Adrenal gland (tissue), 5 donors: ENCODE measurements at regions not wholly inside any gene's neighbourhood (a gene's known extent, or its start where the extent isn't known, plus 50 kb on each side); places are given as distances from the start of the nearest gene placed in this dataset.

ENCODE experiments used
- POLR2A ChIP-seq, 2 donors: fragments of 450-650 bp; IDR thresholded peaks; one replicate each; pipeline ENCODE4 v1.6.1; 2017; ENCODE audit warnings: antibody characterized with exemption in 2 of 2, mild to moderate bottlenecking in 2 of 2, moderate library complexity in 1 of 2
- TF ChIP-seq, protein P1 (sequence below), 6 experiments: fragments of 450-650 bp in 4 of 6; fragments of 200-600 bp in 2 of 6; sonication (generic) in 1 of 6; IDR thresholded peaks; 1 replicate in 5 of 6; 2 replicates in 1 of 6; pipeline versions ENCODE4 v1.5.1 to v1.8.0; 2016 to 2021; ENCODE audit warnings: antibody characterized with exemption in 6 of 6, mild to moderate bottlenecking in 2 of 6, moderate library complexity in 1 of 6
- donor health status: DM: no; HTN: no; CAD: no.

DNA sequence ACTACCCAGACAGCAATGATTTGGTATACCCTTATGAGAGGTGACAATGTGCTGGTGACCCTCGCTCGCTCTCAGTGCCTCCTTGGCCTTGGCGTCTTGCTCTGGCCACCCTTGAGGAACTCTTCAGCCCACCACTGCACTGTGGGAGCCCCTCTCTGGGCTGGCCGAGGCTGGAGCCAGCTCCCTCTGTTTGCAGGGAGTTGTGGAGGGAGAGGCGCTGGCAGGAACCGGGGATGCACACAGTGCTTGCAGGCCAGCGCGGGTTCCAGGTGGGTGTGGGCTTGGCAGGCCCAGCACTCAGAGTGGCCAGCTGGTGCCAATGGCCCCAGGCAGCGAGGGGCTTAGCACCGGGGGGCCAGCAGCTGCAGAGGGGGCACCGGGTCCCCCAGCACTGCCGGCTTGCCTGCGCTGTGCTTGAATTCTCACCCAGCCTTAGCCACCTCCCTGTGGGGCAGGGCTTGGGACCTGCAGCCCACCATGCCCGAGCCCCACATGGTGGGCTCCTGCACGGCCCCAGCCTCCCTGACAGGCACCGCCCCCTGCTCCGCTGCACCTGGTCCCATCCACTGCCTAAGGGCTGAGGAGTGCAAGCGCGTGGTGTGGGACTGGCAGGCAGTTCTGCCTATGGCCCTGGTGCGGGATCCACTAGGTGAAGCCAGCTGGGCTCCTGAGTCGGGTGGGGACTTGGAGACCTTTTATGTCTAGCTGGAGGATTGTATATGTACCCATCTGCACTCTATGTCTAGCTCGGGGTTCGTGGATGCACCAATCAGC lies 857.0 kb upstream of the IGFBP7 start:
- TF ChIP-seq, protein P1, sequence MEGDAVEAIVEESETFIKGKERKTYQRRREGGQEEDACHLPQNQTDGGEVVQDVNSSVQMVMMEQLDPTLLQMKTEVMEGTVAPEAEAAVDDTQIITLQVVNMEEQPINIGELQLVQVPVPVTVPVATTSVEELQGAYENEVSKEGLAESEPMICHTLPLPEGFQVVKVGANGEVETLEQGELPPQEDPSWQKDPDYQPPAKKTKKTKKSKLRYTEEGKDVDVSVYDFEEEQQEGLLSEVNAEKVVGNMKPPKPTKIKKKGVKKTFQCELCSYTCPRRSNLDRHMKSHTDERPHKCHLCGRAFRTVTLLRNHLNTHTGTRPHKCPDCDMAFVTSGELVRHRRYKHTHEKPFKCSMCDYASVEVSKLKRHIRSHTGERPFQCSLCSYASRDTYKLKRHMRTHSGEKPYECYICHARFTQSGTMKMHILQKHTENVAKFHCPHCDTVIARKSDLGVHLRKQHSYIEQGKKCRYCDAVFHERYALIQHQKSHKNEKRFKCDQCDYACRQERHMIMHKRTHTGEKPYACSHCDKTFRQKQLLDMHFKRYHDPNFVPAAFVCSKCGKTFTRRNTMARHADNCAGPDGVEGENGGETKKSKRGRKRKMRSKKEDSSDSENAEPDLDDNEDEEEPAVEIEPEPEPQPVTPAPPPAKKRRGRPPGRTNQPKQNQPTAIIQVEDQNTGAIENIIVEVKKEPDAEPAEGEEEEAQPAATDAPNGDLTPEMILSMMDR (IDR thresholded peaks at IDR 0.05) = no peak
- TF ChIP-seq POLR2A (IDR thresholded peaks at IDR 0.05) = no peak
